SK-N-SH (cell line): ENCODE measurements at regions not wholly inside any gene's neighbourhood (a gene's known extent, or its start where the extent isn't known, plus 50 kb on each side); places are given as distances from the start of the nearest gene placed in this dataset.

Experiments used
- CTCF ChIA-PET: fragments of 300-600, 350-600 bp; formaldehyde crosslinking; extraction: SDS; loops from one replicate; lab custom pipeline; 2021; lab: Yijun Ruan, JAX
- POLR2A ChIA-PET: fragments of 350-600 bp; sonication (Branson Sonifier 250); formaldehyde crosslinking; extraction: SDS; loops from one replicate; lab custom pipeline; 2020; ENCODE audit warnings: antibody characterized with exemption, inconsistent platforms; lab: Yijun Ruan, JAX
- DNase-seq: peaks from one replicate; pipeline ENCODE4 v3.0.0; 2012
- H2AFZ ChIP-seq: fragments of 200-600 bp; sonication (generic); 2 replicates; pipeline ENCODE4 v1.8.1; 2016; ENCODE audit warnings: antibody characterized with exemption, mild to moderate bottlenecking, low read depth
- H3F3A ChIP-seq: fragments of 200-600 bp; sonication (generic); replicated peaks from 2 replicates; pipeline ENCODE3; 2016; ENCODE audit warnings: antibody characterized with exemption, mild to moderate bottlenecking; ENCODE audit not compliant: insufficient read depth
- H3K27ac ChIP-seq, 2 experiments: fragments of 200-500 bp in 1 of 2; fragments of 200-600 bp in 1 of 2; sonication (Bioruptor generic) in 1 of 2; sonication (generic), shearing (Covaris generic) in 1 of 2; 2 replicates each; pipeline versions ENCODE4 v1.5.1 to v1.6.1; 2014 to 2016; ENCODE audit warnings: low read depth in 2 of 2, inconsistent platforms in 1 of 2, low read length in 1 of 2, mild to moderate bottlenecking in 1 of 2, mixed read lengths in 1 of 2
- H3K27me3 ChIP-seq: fragments of 200-600 bp; sonication (generic), shearing (Covaris generic); 2 replicates; pipeline ENCODE4 v1.6.1; 2016; ENCODE audit warnings: mixed run types; ENCODE audit not compliant: insufficient read depth
- H3K36me3 ChIP-seq, 2 experiments: fragments of 200-500 bp in 1 of 2; fragments of 200-600 bp in 1 of 2; sonication (Bioruptor generic) in 1 of 2; sonication (generic) in 1 of 2; replicated peaks in 1 of 2; 2 replicates each; pipeline versions ENCODE3 to v1.5.1; 2014 to 2016; ENCODE audit warnings: low read length in 1 of 2, mild to moderate bottlenecking in 1 of 2; ENCODE audit not compliant: insufficient read depth in 2 of 2, control insufficient read depth in 1 of 2
- H3K4me1 ChIP-seq, 2 experiments: fragments of 200-500 bp in 1 of 2; fragments of 200-600 bp in 1 of 2; sonication (Bioruptor generic) in 1 of 2; sonication (generic), shearing (Covaris generic) in 1 of 2; 2 replicates each; pipeline versions ENCODE4 v1.5.1 to v1.6.1; 2014 to 2016; ENCODE audit warnings: low read depth in 1 of 2, low read length in 1 of 2, mixed run types in 1 of 2; ENCODE audit not compliant: insufficient read depth in 2 of 2, control insufficient read depth in 1 of 2
- H3K4me2 ChIP-seq: fragments of 200-600 bp; sonication (generic), shearing (Covaris generic); 2 replicates; pipeline ENCODE4 v1.6.1; 2017; ENCODE audit warnings: mixed run types
- H3K4me3 ChIP-seq, 2 experiments: fragments of 200-500 bp in 1 of 2; fragments of 200-600 bp in 1 of 2; sonication (Bioruptor generic) in 1 of 2; sonication (generic), shearing (Covaris generic) in 1 of 2; 2 replicates each; pipeline versions ENCODE4 v1.5.1 to v1.8.1; 2014 to 2016; ENCODE audit warnings: low read depth in 2 of 2, inconsistent platforms in 1 of 2, low read length in 1 of 2, mild to moderate bottlenecking in 1 of 2, mixed read lengths in 1 of 2, moderate library complexity in 1 of 2
- H3K79me2 ChIP-seq: fragments of 200-600 bp; sonication (generic); 2 replicates; pipeline ENCODE4 v1.8.1; 2017; ENCODE audit warnings: mild to moderate bottlenecking; ENCODE audit not compliant: insufficient read depth
- H3K9ac ChIP-seq: fragments of 200-600 bp; sonication (generic); 2 replicates; pipeline ENCODE4 v1.6.1; 2017; ENCODE audit warnings: mixed run types
- H3K9me2 ChIP-seq: fragments of 200-600 bp; sonication (generic); 2 replicates; pipeline ENCODE4 v1.6.1; 2017; ENCODE audit warnings: mixed run types
- H3K9me3 ChIP-seq: fragments of 200-600 bp; sonication (generic); 2 replicates; pipeline ENCODE4 v1.6.1; 2017; ENCODE audit warnings: mixed run types, mild to moderate bottlenecking, moderate library complexity
- H4K20me1 ChIP-seq: fragments of 200-600 bp; sonication (generic); 2 replicates; pipeline ENCODE4 v1.6.1; 2017; ENCODE audit warnings: mild to moderate bottlenecking, mixed run types; ENCODE audit not compliant: insufficient read depth
- CHD2 ChIP-seq: fragments of 150-350 bp; IDR thresholded peaks from 2 replicates; pipeline ENCODE4 v1.6.1; 2018; ENCODE audit warnings: low read length; ENCODE audit not compliant: partially characterized antibody
- EP300 ChIP-seq, 2 experiments: IDR thresholded peaks; 2 replicates each; pipeline versions ENCODE4 v1.4.0 to v1.6.1; 2012; ENCODE audit warnings: borderline replicate concordance in 1 of 2, low read depth in 1 of 2, low read length in 1 of 2
- EZH2phosphoT487 ChIP-seq: fragments of 200-600 bp; sonication (generic); IDR thresholded peaks from 2 replicates; pipeline ENCODE4 v1.6.1; 2017; ENCODE audit warnings: low read depth, mixed run types, mild to moderate bottlenecking, antibody characterized with exemption, moderate library complexity, borderline replicate concordance
- FOSL2 ChIP-seq: IDR thresholded peaks from 2 replicates; pipeline ENCODE4 v1.4.0; 2012; ENCODE audit warnings: low read depth, mild to moderate bottlenecking, moderate library complexity, borderline replicate concordance
- GABPA ChIP-seq: IDR thresholded peaks from 2 replicates; pipeline ENCODE4 v1.4.0; 2012; ENCODE audit warnings: low read depth, mild to moderate bottlenecking
- IRF3 ChIP-seq: fragments of 150-350 bp; IDR thresholded peaks from 2 replicates; pipeline ENCODE4 v1.6.1; 2016; ENCODE audit warnings: mild to moderate bottlenecking, low read depth, low read length
- JUND ChIP-seq: IDR thresholded peaks from 2 replicates; pipeline ENCODE4 v1.4.0; 2012
- MXI1 ChIP-seq: IDR thresholded peaks from 2 replicates; pipeline ENCODE4 v1.6.1; 2012; ENCODE audit warnings: mild to moderate bottlenecking, low read depth, low read length, improper control_type of control experiment
- NFIC ChIP-seq: IDR thresholded peaks from 2 replicates; pipeline ENCODE4 v1.4.0; 2012; ENCODE audit warnings: borderline replicate concordance
- POLR2AphosphoS5 ChIP-seq: IDR thresholded peaks from 2 replicates; pipeline ENCODE4 v1.6.1; 2012; ENCODE audit warnings: low read depth, low read length
- RCOR1 ChIP-seq: fragments of 150-350 bp; IDR thresholded peaks from 2 replicates; pipeline ENCODE4 v1.6.1; 2017; ENCODE audit warnings: antibody characterized with exemption, low read length
- REST ChIP-seq: IDR thresholded peaks from 2 replicates; pipeline ENCODE4 v1.6.1; 2012; ENCODE audit warnings: mild to moderate bottlenecking, low read depth, low read length, moderate library complexity
- SMC3 ChIP-seq: IDR thresholded peaks from 2 replicates; pipeline ENCODE4 v1.6.1; 2012; ENCODE audit warnings: low read depth, low read length, improper control_type of control experiment
- USF2 ChIP-seq: fragments of 150-350 bp; IDR thresholded peaks from 2 replicates; pipeline ENCODE4 v1.6.1; 2017; ENCODE audit warnings: antibody characterized with exemption, low read length, low read depth, borderline replicate concordance
- YY1 ChIP-seq: IDR thresholded peaks from 2 replicates; pipeline ENCODE4 v1.4.0; 2012; ENCODE audit warnings: low read depth, mild to moderate bottlenecking
- WGBS: methylation state at CpG from one replicate; pipeline ENCODE4 v1.1.6; 2017; ENCODE audit warnings: low lambda C conversion rate; 5-methylcytosine and 5-hydroxymethylcytosine counted together

- ChIA-PET CTCF (no interaction called here), POLR2A (no interaction called here)
- Histone ChIP-seq H3K9me3 (no peaks in the 10 kb centered on the region), H3K4me3 (no peak overlapping the region), H3K4me1 (no peaks in the 10 kb centered on the region), H3K9me2 (no peaks in the 10 kb centered on the region), H3K27ac (no peak overlapping the region), H3K9ac (no peak overlapping the region), H4K20me1 (no peaks in the 10 kb centered on the region), H3K4me2 (no peak overlapping the region), H3F3A (no peaks in the 10 kb centered on the region), H2AFZ (no peak overlapping the region), H3K36me3 (no peaks in the 10 kb centered on the region), H3K79me2 (no peaks in the 10 kb centered on the region), H3K27me3 (no peaks in the 10 kb centered on the region)
- WGBS = 42% methylated on average over 3 of the region's 3 CpGs
- TF ChIP-seq MXI1 (no peak), SMC3 (no peak), IRF3 (no peak), JUND (no peak), GABPA (no peak), POLR2AphosphoS5 (no peak), EZH2phosphoT487 (no peak), EP300 (IDR thresholded peaks at IDR 0.05; ENCODE audit: borderline replicate concordance in 1 of 2, low read depth in 1 of 2, low read length in 1 of 2) (no peak), FOSL2 (no peak), CHD2 (no peak), RCOR1 (no peak), YY1 (no peak), USF2 (no peak), REST (no peak), NFIC (no peak)
- DNase-seq = no peak
These were observed 326.5 kb downstream of the BCL11A start for GRCh38 chr2:60226943-60227342.
